Astrocyte (in vitro differentiated cells and primary cell): ENCODE measurements at regions not wholly inside any gene's neighbourhood (a gene's known extent, or its start where the extent isn't known, plus 50 kb on each side); places are given as distances from the start of the nearest gene placed in this dataset.

ENCODE experiments used
- DNase-seq: peaks from one replicate; pipeline ENCODE4 v3.0.0-alpha.2; 2010; ENCODE audit warnings: low read depth
- FAIRE-seq: peaks from 2 replicates; lab custom pipeline; 2011; peaks lifted over from hg19 to GRCh38; lab: Jason Lieb, UNC
- H2AFZ ChIP-seq: 2 replicates; pipeline ENCODE4 v1.6.0; 2012; ENCODE audit warnings: low read depth, low read length, inconsistent platforms
- H3K27ac ChIP-seq: 2 replicates; pipeline ENCODE4 v1.5.1; 2011; ENCODE audit warnings: low read depth, low read length, inconsistent platforms
- H3K27me3 ChIP-seq: 2 replicates; pipeline ENCODE4 v1.6.0; 2011; ENCODE audit warnings: low read length, inconsistent platforms; ENCODE audit not compliant: insufficient read depth
- H3K36me3 ChIP-seq: 2 replicates; pipeline ENCODE4 v1.5.1; 2011; ENCODE audit warnings: low read length, inconsistent platforms; ENCODE audit not compliant: insufficient read depth
- H3K4me1 ChIP-seq: 2 replicates; pipeline ENCODE4 v1.5.1; 2011; ENCODE audit warnings: low read length, inconsistent platforms; ENCODE audit not compliant: insufficient read depth
- H3K4me2 ChIP-seq: 2 replicates; pipeline ENCODE4 v1.6.0; 2012; ENCODE audit warnings: low read length, inconsistent platforms
- H3K4me3 ChIP-seq: 2 replicates; pipeline ENCODE4 v1.5.1; 2011; ENCODE audit warnings: low read depth, mild to moderate bottlenecking, low read length, inconsistent platforms; ENCODE audit not compliant: insufficient read depth
- H3K79me2 ChIP-seq: 2 replicates; pipeline ENCODE4 v1.6.0; 2012; ENCODE audit warnings: mild to moderate bottlenecking, low read length, inconsistent platforms; ENCODE audit not compliant: insufficient read depth
- H3K9ac ChIP-seq: 2 replicates; pipeline ENCODE4 v1.6.0; 2012; ENCODE audit warnings: mild to moderate bottlenecking, low read length, inconsistent platforms
- H3K9me3 ChIP-seq: 2 replicates; pipeline ENCODE4 v1.5.1; 2012; ENCODE audit warnings: low read depth, mild to moderate bottlenecking, low read length, inconsistent platforms; ENCODE audit not compliant: insufficient read depth
- H4K20me1 ChIP-seq: 2 replicates; pipeline ENCODE4 v1.6.0; 2012; ENCODE audit warnings: low read length, inconsistent platforms; ENCODE audit not compliant: insufficient read depth
- H3K27ac Mint-ChIP-seq: one replicate; pipeline ENCODE4 v1.8.0; 2021; ENCODE audit warnings: mild to moderate bottlenecking, mixed read lengths; ENCODE audit not compliant: unreplicated experiment
- H3K27me3 Mint-ChIP-seq: one replicate; pipeline ENCODE4 v1.8.0; 2021; ENCODE audit warnings: low read depth, mixed read lengths; ENCODE audit not compliant: unreplicated experiment
- H3K36me3 Mint-ChIP-seq: one replicate; pipeline ENCODE4 v1.8.0; 2021; ENCODE audit warnings: low read depth, mixed read lengths; ENCODE audit not compliant: unreplicated experiment
- H3K4me1 Mint-ChIP-seq: one replicate; pipeline ENCODE4 v1.8.0; 2021; ENCODE audit warnings: low read depth, mixed read lengths; ENCODE audit not compliant: unreplicated experiment
- H3K4me3 Mint-ChIP-seq: one replicate; pipeline ENCODE4 v1.8.0; 2021; ENCODE audit warnings: mild to moderate bottlenecking, moderate library complexity, mixed read lengths; ENCODE audit not compliant: unreplicated experiment
- H3K9me3 Mint-ChIP-seq: one replicate; pipeline ENCODE4 v1.8.0; 2021; ENCODE audit warnings: mild to moderate bottlenecking, mixed read lengths; ENCODE audit not compliant: unreplicated experiment
- EZH2 ChIP-seq: IDR thresholded peaks from 2 replicates; pipeline ENCODE4 v1.6.1; 2012; ENCODE audit warnings: mild to moderate bottlenecking, low read length, inconsistent platforms; ENCODE audit not compliant: insufficient read depth
- TF ChIP-seq, protein P1 (sequence below): IDR thresholded peaks from 2 replicates; pipeline ENCODE4 v1.5.1; 2011; ENCODE audit warnings: low read depth, mild to moderate bottlenecking, inconsistent platforms, low read length, moderate library complexity; ENCODE audit not compliant: insufficient read depth

DNA sequence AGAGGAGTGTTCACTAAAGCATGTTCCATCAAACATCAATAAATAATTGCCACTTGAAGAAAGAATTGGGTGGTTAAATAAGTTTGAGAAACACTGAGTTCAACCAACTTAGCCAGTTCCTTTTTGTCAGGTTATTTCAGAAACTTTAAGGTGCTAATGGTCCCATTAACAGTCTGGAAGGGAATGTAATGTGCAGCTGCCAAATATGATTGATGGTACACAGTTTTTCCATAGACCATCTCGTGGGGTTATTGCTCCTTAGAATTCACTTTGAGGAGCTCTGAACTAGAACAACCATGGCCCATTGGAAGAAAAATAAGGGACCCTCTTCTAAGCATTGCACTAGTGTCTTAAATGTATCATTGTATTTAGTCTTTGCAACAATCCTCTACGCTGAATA lies 185.8 kb upstream of the NR2F2 start:
- H3K27me3 Mint-ChIP-seq = no peaks in the 10 kb centered on the region
- DNase-seq (no peak), FAIRE-seq (no peak)
- TF ChIP-seq, protein P1, sequence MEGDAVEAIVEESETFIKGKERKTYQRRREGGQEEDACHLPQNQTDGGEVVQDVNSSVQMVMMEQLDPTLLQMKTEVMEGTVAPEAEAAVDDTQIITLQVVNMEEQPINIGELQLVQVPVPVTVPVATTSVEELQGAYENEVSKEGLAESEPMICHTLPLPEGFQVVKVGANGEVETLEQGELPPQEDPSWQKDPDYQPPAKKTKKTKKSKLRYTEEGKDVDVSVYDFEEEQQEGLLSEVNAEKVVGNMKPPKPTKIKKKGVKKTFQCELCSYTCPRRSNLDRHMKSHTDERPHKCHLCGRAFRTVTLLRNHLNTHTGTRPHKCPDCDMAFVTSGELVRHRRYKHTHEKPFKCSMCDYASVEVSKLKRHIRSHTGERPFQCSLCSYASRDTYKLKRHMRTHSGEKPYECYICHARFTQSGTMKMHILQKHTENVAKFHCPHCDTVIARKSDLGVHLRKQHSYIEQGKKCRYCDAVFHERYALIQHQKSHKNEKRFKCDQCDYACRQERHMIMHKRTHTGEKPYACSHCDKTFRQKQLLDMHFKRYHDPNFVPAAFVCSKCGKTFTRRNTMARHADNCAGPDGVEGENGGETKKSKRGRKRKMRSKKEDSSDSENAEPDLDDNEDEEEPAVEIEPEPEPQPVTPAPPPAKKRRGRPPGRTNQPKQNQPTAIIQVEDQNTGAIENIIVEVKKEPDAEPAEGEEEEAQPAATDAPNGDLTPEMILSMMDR = no peak
- no peak for TF ChIP-seq EZH2
- peaks cover 9% of the 10 kb centered on the region for H3K4me1 Mint-ChIP-seq
- Histone ChIP-seq H3K9me3 (no peaks in the 10 kb centered on the region), H3K36me3 (no peaks in the 10 kb centered on the region), H3K27ac (no peak overlapping the region), H2AFZ (no peak overlapping the region), H3K4me3 (no peak overlapping the region), H3K4me2 (no peak overlapping the region), H3K79me2 (no peaks in the 10 kb centered on the region), H3K4me1 (no peaks in the 10 kb centered on the region), H4K20me1 (no peaks in the 10 kb centered on the region), H3K9ac (no peak overlapping the region), H3K27me3 (no peaks in the 10 kb centered on the region)
- H3K36me3 Mint-ChIP-seq = no peaks in the 10 kb centered on the region
- no peak overlapping the region for H3K4me3 Mint-ChIP-seq
- H3K9me3 Mint-ChIP-seq = peaks cover 7% of the 10 kb centered on the region
- H3K27ac Mint-ChIP-seq = no peak overlapping the region

DNA sequence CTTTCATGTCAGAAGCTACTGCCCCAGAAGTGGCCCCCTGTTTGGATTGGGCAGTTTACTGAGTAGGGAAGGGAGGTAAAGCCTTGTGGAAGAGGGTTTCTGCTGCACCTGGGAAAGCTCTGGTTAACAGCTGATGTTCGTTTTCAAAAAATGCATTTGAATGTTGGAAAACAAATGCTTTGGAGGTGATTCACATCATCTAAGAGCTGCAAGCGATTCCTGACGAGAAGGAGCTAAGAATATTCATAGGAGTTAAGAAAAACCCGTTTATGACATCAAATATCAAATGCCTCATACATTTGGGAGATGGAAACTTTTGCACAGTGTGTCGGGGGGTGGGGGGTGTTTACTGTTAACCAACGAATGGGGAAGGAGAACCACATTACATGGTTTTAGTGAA lies 183.8 kb upstream of the NR2F2 start:
- Histone ChIP-seq H3K9ac (no peak overlapping the region), H3K79me2 (no peaks in the 10 kb centered on the region), H3K4me1 (no peaks in the 10 kb centered on the region), H3K27me3 (no peaks in the 10 kb centered on the region), H3K9me3 (no peaks in the 10 kb centered on the region), H3K4me3 (no peak overlapping the region), H2AFZ (no peak overlapping the region), H4K20me1 (no peaks in the 10 kb centered on the region), H3K36me3 (no peaks in the 10 kb centered on the region), H3K27ac (no peak overlapping the region), H3K4me2 (no peak overlapping the region)
- peak overlapping the region; percentile 34 for H3K27ac Mint-ChIP-seq
- DNase-seq = peak; percentile 8
- no peak overlapping the region for H3K4me3 Mint-ChIP-seq
- H3K36me3 Mint-ChIP-seq = no peaks in the 10 kb centered on the region
- H3K27me3 Mint-ChIP-seq = no peaks in the 10 kb centered on the region
- no peaks in the 10 kb centered on the region for H3K9me3 Mint-ChIP-seq
- no peak for FAIRE-seq
- H3K4me1 Mint-ChIP-seq = peaks cover 9% of the 10 kb centered on the region
- TF ChIP-seq, protein P1 = no peak
- no peak for TF ChIP-seq EZH2

DNA sequence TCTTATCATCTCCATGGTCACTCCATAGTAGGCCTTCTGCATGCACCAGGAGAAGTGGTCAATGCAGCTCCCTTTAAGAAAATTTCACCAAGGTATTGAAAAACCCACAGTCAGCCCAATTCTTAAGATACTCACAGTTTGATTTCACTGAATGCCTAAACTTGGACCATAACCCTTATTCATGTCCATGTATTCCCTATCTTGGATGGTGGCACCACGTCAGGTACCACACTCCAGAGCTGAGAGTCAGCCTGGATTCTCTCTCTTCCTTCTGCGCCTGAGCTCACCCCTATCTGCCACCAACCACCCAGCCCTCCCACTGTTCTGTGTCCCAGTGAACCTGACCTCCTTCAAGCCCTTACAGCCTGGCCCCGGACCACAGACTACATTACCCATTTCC lies 183.2 kb upstream of the NR2F2 start:
- Histone ChIP-seq H3K36me3 (no peaks in the 10 kb centered on the region), H3K9ac (no peak overlapping the region), H4K20me1 (no peaks in the 10 kb centered on the region), H3K9me3 (no peaks in the 10 kb centered on the region), H3K4me1 (no peaks in the 10 kb centered on the region), H3K27me3 (no peaks in the 10 kb centered on the region), H3K4me2 (no peak overlapping the region), H3K79me2 (no peaks in the 10 kb centered on the region), H3K4me3 (no peak overlapping the region), H3K27ac (no peak overlapping the region), H2AFZ (no peak overlapping the region)
- DNase-seq (no peak), FAIRE-seq (no peak)
- Mint-ChIP-seq H3K36me3 (no peaks in the 10 kb centered on the region), H3K4me3 (no peak overlapping the region), H3K27ac (no peak overlapping the region), H3K9me3 (no peaks in the 10 kb centered on the region), H3K27me3 (no peaks in the 10 kb centered on the region), H3K4me1 (peaks cover 9% of the 10 kb centered on the region)
- TF ChIP-seq EZH2 = no peak
- TF ChIP-seq, protein P1 = no peak
